AG09309 (cell line): ENCODE measurements at regions not wholly inside any gene's neighbourhood (a gene's known extent, or its start where the extent isn't known, plus 50 kb on each side); places are given as distances from the start of the nearest gene placed in this dataset.
"Not testable (repeated sequence)": the region's sequence is repeated elsewhere in the genome, so short reads cannot be mapped to it uniquely, and the experiment has no call there.

Source experiments
- DNase-seq: peaks from one replicate; pipeline ENCODE4 v3.0.0-alpha.2; 2010; ENCODE audit warnings: low read depth
- H3K4me3 ChIP-seq: 2 replicates; pipeline ENCODE4 v1.5.1; 2011; ENCODE audit warnings: mild to moderate bottlenecking, low read depth, low read length, moderate library complexity; ENCODE audit not compliant: control insufficient read depth
- CTCF ChIP-seq: IDR thresholded peaks from 2 replicates; pipeline ENCODE4 v1.5.1; 2011; ENCODE audit warnings: mild to moderate bottlenecking, low read depth, low read length, inconsistent platforms; ENCODE audit not compliant: insufficient read depth, control insufficient read depth; ENCODE audit errors: missing control alignments

GRCh38 chr16:22436823-22437652, 62.6 kb upstream of the CDR2 start:
- not testable (repeated sequence) for DNase-seq
- H3K4me3 ChIP-seq, result peak overlapping the region; percentile 57

- H3K4me3 ChIP-seq, result peak overlapping the region; percentile 57
- not testable (repeated sequence) for DNase-seq
Observed at GRCh38 chr16:22436326-22436822, 62.0 kb upstream of the CDR2 start.

GRCh38 chr16:22431314-22431713, 56.9 kb upstream of the CDR2 start:
- H3K4me3 ChIP-seq, DNase-seq: not testable (repeated sequence)

DNA sequence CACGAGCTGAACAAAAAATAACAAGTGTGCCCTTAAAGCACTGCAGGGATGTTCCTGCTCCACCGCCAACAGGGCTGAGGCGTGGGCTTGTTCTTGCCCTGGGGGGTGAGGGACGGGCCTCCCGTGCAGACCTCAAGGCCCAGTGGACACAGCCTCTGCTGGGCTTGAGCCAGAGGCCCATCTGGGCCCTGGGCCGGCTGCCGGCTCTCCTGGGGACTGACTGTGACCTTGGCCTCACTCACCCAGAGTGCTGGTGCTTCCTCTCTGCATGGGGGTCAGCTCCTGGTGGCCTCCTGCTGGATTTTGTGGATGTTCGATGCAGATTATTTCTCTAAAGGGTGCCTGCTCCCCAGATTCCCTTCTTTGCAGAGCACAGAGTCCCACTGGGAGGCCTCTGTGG, 54.2 kb upstream of the CDR2 start:
- H3K4me3 ChIP-seq, result no peak overlapping the region
- no peak for DNase-seq
- no peak for TF ChIP-seq CTCF

DNA sequence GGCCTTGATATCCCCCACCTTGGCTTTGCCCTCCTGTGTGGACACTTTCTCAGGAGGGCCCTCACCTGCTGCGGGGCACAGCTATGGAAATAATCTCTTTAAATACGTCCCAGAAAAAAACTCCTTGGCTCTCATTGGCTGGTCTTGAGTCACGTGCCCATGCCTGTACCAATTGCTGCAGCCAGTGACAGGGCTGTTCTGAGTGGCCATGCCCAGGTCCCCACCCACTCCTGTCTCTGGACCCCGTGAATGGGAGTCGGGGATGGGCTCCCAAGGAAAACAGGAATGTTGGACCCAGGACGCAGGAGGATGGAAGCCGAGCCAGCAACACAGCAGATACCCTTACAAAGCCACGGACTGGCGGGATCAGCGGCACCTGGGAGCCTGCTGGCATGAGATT, 53.1 kb upstream of the CDR2 start:
- no peak for DNase-seq

DNA sequence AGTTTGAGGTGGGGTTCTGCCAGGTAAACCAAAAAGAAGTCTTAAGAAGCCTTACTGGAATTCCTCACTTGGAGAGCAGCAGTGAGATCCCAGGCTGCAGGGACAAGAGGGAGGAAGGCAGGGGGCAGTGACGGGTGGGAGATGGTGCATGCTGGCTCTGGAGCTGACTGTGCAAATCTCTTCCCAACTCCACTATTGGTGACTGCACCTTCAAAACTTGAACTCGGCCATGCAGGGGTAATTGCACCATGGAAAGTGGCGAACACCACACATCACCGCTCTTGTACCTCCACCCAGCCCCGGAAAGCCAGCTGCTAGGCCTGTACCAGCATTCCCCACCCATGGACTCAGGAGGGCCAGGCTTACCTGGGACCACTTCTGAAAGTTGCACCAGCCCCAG, 51.4 kb upstream of the CDR2 start:
- no peak for DNase-seq
- peak; percentile 0 for TF ChIP-seq CTCF
- no peak overlapping the region for H3K4me3 ChIP-seq

More for the DNA sequence above, 53.1 kb upstream of the CDR2 start:
- TF ChIP-seq CTCF, result no peak
- H3K4me3 ChIP-seq, result no peak overlapping the region

GRCh38 chr16:22425036-22425801, 50.8 kb upstream of the CDR2 start:
- no peak for TF ChIP-seq CTCF
- H3K4me3 ChIP-seq, result peak overlapping the region; percentile 35
- no peak for DNase-seq

DNA sequence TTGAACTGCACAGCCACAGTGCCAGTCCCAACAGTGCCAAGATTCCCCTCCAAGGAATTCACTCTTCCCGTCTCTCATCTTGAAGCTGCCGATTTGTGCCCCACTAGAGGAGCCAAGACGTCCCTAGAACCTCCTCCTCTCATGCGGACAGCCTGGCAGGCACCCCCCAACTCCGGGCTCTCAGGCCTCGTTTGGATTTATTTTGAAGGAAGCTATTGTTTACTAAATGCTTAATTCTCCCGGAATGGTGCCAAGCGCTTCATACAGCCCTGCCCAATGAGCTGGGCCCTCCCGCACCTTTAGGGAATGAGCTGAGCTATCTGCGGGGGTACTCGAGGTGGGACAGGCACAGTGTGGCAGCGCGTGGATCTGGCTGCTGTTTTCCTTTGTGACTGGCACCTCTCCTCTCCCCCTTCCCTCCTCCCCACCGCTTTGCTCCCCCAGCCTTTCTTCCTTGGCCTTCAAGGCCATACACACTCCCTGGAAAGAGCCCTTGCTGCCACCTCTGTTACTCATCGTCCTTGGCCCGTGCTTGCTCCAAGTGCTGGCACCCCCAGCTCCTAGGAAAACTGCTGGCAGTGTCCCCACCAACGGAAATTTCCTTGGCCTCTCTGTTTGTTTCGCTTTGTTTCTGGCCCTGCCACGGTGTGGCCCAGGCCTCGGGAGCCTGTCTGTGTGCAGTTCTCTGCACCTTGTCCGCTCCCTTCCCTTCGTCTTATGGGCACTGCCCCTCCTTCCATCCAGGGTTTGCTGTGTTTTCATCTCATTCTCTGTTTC, 49.9 kb upstream of the CDR2 start:
- no peak for TF ChIP-seq CTCF
- DNase-seq, result no peak
- peak overlapping the region; percentile 35 for H3K4me3 ChIP-seq
